ENCODE measurements at regions not wholly inside any gene's neighbourhood (a gene's known extent, or its start where the extent isn't known, plus 50 kb on each side); places are given as distances from the start of the nearest gene placed in this dataset.

GRCh38 chr9:19600538-19600937, 188.3 kb downstream of the SLC24A2 start:
- ChIA-PET POLR2A (no interaction called here), CTCF (no interaction called here)
- Mint-ChIP-seq H3K9me3 (peaks cover 15% of the 10 kb centered on the region), H3K27me3 (ENCODE audit: low read depth) (no peaks in the 10 kb centered on the region), H3K4me3 (no peak overlapping the region), H3K4me1 (0 out of 2 replicates have a peak, but pooled peaks cover 8% of the 10 kb centered on the region), H3K36me3 (peaks cover 4% of the 10 kb centered on the region; the same call in 1 of the 2 replicates), H3K27ac (no peak overlapping the region)
- DNase-seq (ENCODE audit: low spot score): no peak
- no peak for TF ChIP-seq PRRX2 (CRISPR knock-in tag; IDR thresholded peaks at IDR 0.05)
- no peak for TF ChIP-seq ZNF396 (CRISPR knock-in tag; IDR thresholded peaks at IDR 0.05; ENCODE audit: borderline replicate concordance)
- TF ChIP-seq NR1H2 (CRISPR knock-in tag; IDR thresholded peaks at IDR 0.05): no peak
- no peak for ATAC-seq

GRCh38 chr9:19598722-19599121, 189.9 kb downstream of the ACER2 start:
- ChIA-PET CTCF (interaction anchor here (2.2 kb wide), 1 partner anchor 30 kb away, joined by 8 read pairs; no protein-coding TSS in a partner anchor), POLR2A (no interaction called here)
- H3K9me3 Mint-ChIP-seq: peaks cover 15% of the 10 kb centered on the region
- H3K27ac Mint-ChIP-seq: no peak overlapping the region
- TF ChIP-seq, protein P1, sequence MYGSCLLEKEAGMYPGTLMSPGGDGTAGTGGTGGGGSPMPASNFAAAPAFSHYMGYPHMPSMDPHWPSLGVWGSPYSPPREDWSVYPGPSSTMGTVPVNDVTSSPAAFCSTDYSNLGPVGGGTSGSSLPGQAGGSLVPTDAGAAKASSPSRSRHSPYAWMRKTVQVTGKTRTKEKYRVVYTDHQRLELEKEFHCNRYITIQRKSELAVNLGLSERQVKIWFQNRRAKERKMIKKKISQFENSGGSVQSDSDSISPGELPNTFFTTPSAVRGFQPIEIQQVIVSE (CRISPR knock-in tag; IDR thresholded peaks at IDR 0.05; ENCODE audit: borderline replicate concordance): no peak
- no peak for TF ChIP-seq SP1 (CRISPR knock-in tag; conservative IDR thresholded peaks at IDR 0.05)
- no peak for TF ChIP-seq ZNF121 (CRISPR knock-in tag; IDR thresholded peaks at IDR 0.05)
- TF ChIP-seq, protein P2, sequence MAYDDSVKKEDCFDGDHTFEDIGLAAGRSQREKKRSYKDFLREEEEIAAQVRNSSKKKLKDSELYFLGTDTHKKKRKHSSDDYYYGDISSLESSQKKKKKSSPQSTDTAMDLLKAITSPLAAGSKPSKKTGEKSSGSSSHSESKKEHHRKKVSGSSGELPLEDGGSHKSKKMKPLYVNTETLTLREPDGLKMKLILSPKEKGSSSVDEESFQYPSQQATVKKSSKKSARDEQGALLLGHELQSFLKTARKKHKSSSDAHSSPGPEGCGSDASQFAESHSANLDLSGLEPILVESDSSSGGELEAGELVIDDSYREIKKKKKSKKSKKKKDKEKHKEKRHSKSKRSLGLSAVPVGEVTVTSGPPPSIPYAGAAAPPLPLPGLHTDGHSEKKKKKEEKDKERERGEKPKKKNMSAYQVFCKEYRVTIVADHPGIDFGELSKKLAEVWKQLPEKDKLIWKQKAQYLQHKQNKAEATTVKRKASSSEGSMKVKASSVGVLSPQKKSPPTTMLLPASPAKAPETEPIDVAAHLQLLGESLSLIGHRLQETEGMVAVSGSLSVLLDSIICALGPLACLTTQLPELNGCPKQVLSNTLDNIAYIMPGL (CRISPR knock-in tag; IDR thresholded peaks at IDR 0.05): no peak
- no peak for TF ChIP-seq GTF2I (CRISPR knock-in tag; conservative IDR thresholded peaks at IDR 0.05)
- no peak for TF ChIP-seq ATF2 (CRISPR knock-in tag; IDR thresholded peaks at IDR 0.05; ENCODE audit: borderline replicate concordance, low read depth)
- no peak for TF ChIP-seq NFYB (CRISPR knock-in tag; conservative IDR thresholded peaks at IDR 0.05; ENCODE audit: low read depth)
- TF ChIP-seq TEAD1 (CRISPR knock-in tag; IDR thresholded peaks at IDR 0.05): no peak
- no peak for TF ChIP-seq MXD4 (CRISPR knock-in tag; IDR thresholded peaks at IDR 0.05; ENCODE audit: borderline replicate concordance)
- TF ChIP-seq, protein P3, sequence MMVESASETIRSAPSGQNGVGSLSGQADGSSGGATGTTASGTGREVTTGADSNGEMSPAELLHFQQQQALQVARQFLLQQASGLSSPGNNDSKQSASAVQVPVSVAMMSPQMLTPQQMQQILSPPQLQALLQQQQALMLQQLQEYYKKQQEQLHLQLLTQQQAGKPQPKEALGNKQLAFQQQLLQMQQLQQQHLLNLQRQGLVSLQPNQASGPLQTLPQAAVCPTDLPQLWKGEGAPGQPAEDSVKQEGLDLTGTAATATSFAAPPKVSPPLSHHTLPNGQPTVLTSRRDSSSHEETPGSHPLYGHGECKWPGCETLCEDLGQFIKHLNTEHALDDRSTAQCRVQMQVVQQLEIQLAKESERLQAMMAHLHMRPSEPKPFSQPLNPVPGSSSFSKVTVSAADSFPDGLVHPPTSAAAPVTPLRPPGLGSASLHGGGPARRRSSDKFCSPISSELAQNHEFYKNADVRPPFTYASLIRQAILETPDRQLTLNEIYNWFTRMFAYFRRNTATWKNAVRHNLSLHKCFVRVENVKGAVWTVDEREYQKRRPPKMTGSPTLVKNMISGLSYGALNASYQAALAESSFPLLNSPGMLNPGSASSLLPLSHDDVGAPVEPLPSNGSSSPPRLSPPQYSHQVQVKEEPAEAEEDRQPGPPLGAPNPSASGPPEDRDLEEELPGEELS (CRISPR knock-in tag; IDR thresholded peaks at IDR 0.05): no peak
- TF ChIP-seq ZNF232 (CRISPR knock-in tag; IDR thresholded peaks at IDR 0.05): no peak
- no peak for TF ChIP-seq TCF7 (CRISPR knock-in tag; IDR thresholded peaks at IDR 0.05; ENCODE audit: low read depth)
- TF ChIP-seq ZNF219 (CRISPR knock-in tag; IDR thresholded peaks at IDR 0.05; ENCODE audit: borderline replicate concordance): no peak
- TF ChIP-seq FOXJ3 (CRISPR knock-in tag; IDR thresholded peaks at IDR 0.05; ENCODE audit: borderline replicate concordance): no peak
- TF ChIP-seq ELF4 (CRISPR knock-in tag; IDR thresholded peaks at IDR 0.05; ENCODE audit: low read depth): no peak
- H3K4me3 Mint-ChIP-seq: no peak overlapping the region
- peaks cover 4% of the 10 kb centered on the region; the same call in 1 of the 2 replicates for H3K36me3 Mint-ChIP-seq
- DNase-seq (ENCODE audit: low spot score) (no peak), ATAC-seq (no peak)
- 0 out of 2 replicates have a peak, but pooled peaks cover 4% of the 10 kb centered on the region for H3K4me1 Mint-ChIP-seq
- no peaks in the 10 kb centered on the region for H3K27me3 Mint-ChIP-seq (ENCODE audit: low read depth)

DNA sequence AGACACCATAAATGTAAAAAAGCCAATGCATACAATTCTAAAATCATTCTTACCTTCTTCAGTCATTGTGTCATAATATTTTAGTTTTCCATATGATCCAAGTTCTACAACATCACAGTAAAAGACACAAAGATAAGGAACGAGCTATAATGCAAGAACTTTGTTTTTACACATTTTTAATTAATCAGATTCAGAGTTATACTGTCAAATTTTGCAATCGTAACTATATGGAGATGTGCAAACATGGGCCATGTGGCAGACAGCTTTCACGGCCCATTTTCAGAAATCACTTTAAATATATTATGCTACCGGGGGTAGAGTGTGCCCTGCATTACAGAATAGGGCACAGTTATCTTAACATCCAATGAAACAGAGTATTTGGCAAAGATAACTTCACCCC, 188.4 kb downstream of the ACER2 start:
- H3K4me3 Mint-ChIP-seq: no peak overlapping the region
- peaks cover 15% of the 10 kb centered on the region for H3K9me3 Mint-ChIP-seq
- H3K4me1 Mint-ChIP-seq: 0 out of 2 replicates have a peak, but pooled peaks cover 4% of the 10 kb centered on the region
- H3K27me3 Mint-ChIP-seq (ENCODE audit: low read depth): no peaks in the 10 kb centered on the region
- no peak for ATAC-seq
- ChIA-PET POLR2A (no interaction called here), CTCF (interaction anchor here (2.2 kb wide), 1 partner anchor 31 kb away, joined by 8 read pairs; no protein-coding TSS in a partner anchor)
- TF ChIP-seq NFE2L1 (CRISPR knock-in tag; IDR thresholded peaks at IDR 0.05) (no peak), PRRX2 (CRISPR knock-in tag; IDR thresholded peaks at IDR 0.05) (no peak)
- TF ChIP-seq, protein P2 (CRISPR knock-in tag; IDR thresholded peaks at IDR 0.05): no peak
- no peak overlapping the region for H3K27ac Mint-ChIP-seq
- H3K36me3 Mint-ChIP-seq: peaks cover 4% of the 10 kb centered on the region; the same call in 1 of the 2 replicates
- DNase-seq (ENCODE audit: low spot score): no peak

All from WTC11 (cell line).